T-helper 2 cell treated with Interferon-gamma antibody and Interleukin-4, amounts not matched to agents 5 μg/mL and 100 μg/mL, for 36 hours (primary cell): ENCODE measurements at regions not wholly inside any gene's neighbourhood (a gene's known extent, or its start where the extent isn't known, plus 50 kb on each side); places are given as distances from the start of the nearest gene placed in this dataset.

Source experiments
- DNase-seq: peaks from one replicate; pipeline ENCODE4 v3.0.0; 2021; ENCODE audit warnings: low spot score
- H3K27ac Mint-ChIP-seq: one replicate; pipeline ENCODE4 v1.8.0; 2021; ENCODE audit warnings: mild to moderate bottlenecking, mixed read lengths
- H3K27me3 Mint-ChIP-seq: one replicate; pipeline ENCODE4 v1.8.0; 2021; ENCODE audit warnings: low read depth, mixed read lengths
- H3K36me3 Mint-ChIP-seq: one replicate; pipeline ENCODE4 v1.8.0; 2021; ENCODE audit warnings: low read depth, mixed read lengths
- H3K4me1 Mint-ChIP-seq: one replicate; pipeline ENCODE4 v1.8.0; 2021; ENCODE audit warnings: low read depth, mixed read lengths
- H3K4me3 Mint-ChIP-seq: one replicate; pipeline ENCODE4 v1.8.0; 2022; ENCODE audit warnings: mild to moderate bottlenecking, moderate library complexity, mixed read lengths
- H3K9me3 Mint-ChIP-seq: one replicate; pipeline ENCODE4 v1.8.0; 2021; ENCODE audit warnings: mixed read lengths

DNA sequence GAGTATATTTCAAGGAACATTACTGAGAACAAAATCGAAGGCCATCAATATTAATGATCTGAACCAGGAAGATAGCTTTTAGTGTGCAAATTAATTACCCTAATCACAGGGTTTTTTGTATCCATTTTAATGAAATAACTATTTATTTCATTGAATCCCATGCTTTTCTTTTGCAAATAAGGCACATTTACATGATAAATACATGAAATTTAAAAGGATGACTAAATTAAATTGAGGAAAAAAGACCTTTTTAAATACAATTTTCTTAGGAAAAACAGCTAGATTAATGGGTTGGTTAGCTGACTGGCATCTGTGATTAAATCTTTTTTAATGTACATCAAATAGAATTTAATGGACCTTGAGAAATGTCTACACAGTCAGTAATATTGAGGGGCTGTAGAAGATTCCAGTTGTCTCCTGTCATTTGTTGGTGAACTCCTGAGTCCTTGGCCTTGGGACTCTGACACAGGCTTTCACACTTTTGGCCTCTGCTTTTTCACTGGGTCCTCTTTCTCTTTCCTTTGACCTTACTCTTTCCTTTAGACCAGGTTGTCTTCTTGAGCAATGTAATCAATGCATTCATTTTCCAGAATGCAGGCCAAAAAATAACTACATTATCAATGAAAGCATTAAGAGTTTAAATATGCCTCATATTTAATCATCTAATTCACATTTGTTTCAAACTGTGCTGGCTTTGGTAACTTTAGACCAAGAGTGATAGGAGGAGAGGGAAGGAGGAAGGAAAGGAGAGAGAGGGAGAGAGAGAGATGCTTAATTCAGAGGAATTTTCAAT, 511.5 kb downstream of the ZNF608 start:
- Mint-ChIP-seq H3K27ac (no peak overlapping the region), H3K4me1 (no peaks in the 10 kb centered on the region), H3K36me3 (no peaks in the 10 kb centered on the region), H3K4me3 (no peak overlapping the region), H3K27me3 (no peaks in the 10 kb centered on the region), H3K9me3 (peaks cover 6% of the 10 kb centered on the region)
- no peak for DNase-seq

DNA sequence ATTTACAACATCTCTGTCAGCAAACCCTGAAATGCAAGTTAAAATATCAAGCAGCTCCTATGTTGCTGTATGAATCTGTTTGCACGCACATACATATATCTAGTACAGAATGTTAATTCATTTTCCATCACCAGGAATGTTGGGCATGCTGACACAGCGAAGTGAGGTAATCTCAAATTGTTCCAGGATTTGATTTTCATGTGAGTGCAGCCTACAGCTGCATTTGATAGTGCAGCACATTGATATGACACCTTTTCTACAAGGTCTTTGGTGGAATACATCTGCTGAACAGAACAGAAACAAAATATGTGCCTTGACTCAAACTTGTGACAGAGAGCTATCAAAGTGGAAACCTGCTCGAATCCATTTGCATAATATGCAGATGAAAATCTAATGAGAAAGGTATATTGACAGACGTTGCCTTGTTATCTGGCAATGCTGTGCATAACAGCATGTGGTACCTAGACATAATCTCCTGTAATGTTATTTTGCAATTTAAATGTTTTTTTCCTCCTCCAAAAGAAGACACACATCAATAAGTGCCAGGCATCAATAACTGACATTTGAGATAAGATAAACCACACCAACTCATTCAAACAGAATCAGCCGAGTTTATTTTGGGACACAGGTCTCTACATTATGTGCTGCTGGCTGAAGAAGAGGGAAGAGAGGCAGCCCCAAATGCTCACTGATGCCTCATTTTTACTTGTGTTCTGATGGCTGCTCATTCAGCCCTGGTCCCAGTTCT, 512.2 kb downstream of the ZNF608 start:
- no peaks in the 10 kb centered on the region for H3K27me3 Mint-ChIP-seq
- H3K4me3 Mint-ChIP-seq = no peak overlapping the region
- H3K9me3 Mint-ChIP-seq = peaks cover 4% of the 10 kb centered on the region
- no peak overlapping the region for H3K27ac Mint-ChIP-seq
- no peaks in the 10 kb centered on the region for H3K4me1 Mint-ChIP-seq
- H3K36me3 Mint-ChIP-seq = no peaks in the 10 kb centered on the region
- DNase-seq = no peak

DNA sequence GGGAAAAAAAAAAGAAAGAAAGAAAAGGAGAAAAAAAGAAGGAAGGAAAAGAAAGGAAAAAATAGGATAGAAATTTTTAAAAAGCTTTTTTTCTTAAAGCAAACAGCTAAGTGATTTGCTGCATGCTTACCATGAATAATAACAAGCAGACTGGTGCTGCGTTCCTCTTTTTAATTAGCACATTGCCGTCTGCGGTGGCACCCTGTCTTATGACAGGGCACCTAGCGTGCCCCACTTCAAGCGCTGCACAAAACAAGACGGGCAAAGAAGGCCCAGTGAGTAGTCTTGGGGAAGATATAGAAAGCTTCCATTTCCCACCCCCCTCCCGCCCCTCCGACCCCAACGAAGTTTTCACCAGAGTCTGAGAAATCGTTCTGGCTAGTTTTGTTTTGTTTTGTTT, 513.9 kb downstream of the ZNF608 start:
- H3K9me3 Mint-ChIP-seq = peaks cover 4% of the 10 kb centered on the region
- H3K4me3 Mint-ChIP-seq = no peak overlapping the region
- H3K36me3 Mint-ChIP-seq = no peaks in the 10 kb centered on the region
- no peak overlapping the region for H3K27ac Mint-ChIP-seq
- no peaks in the 10 kb centered on the region for H3K27me3 Mint-ChIP-seq
- H3K4me1 Mint-ChIP-seq = no peaks in the 10 kb centered on the region
- no peak for DNase-seq

DNA sequence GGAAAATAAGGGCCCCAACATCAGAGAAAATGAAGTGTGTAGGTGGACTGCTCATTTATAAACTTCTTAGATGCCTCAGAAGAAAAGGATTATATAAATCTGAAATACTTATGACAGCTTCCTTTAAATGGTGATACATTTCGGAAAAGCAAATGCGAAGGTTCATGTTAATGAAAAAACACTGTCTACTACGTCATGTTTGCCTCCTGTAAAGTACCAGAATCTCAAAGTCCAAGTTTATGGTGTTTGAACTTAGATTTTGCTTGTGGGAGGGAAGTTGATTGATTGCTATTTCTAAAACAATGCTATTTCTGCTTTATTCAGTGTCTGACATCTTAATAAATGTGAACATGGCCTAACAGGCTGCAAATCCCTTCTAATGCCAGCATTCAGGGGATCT, 514.6 kb downstream of the ZNF608 start:
- Mint-ChIP-seq H3K27me3 (no peaks in the 10 kb centered on the region), H3K4me1 (no peaks in the 10 kb centered on the region), H3K9me3 (peaks cover 4% of the 10 kb centered on the region), H3K4me3 (no peak overlapping the region), H3K36me3 (no peaks in the 10 kb centered on the region), H3K27ac (no peak overlapping the region)
- DNase-seq = no peak

DNA sequence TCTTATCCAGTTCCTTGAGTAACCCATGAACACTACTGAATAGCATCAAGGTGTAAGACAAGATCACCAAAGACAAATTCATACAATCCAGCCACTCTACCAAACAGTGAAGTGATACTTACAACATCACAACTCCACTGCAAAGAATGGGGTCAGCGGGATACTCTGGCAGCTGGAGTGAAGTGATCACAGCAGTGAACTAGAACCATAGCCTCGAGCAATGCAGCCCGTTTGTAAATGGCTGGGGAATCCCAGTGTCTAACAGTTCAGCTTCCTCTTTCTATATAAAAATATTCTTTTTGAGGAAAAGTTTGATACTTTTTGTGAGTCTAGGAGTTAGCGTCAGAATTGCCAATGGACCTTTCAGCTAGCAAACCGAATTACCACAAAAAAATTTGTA, 515.2 kb downstream of the ZNF608 start:
- peaks cover 4% of the 10 kb centered on the region for H3K9me3 Mint-ChIP-seq

DNA sequence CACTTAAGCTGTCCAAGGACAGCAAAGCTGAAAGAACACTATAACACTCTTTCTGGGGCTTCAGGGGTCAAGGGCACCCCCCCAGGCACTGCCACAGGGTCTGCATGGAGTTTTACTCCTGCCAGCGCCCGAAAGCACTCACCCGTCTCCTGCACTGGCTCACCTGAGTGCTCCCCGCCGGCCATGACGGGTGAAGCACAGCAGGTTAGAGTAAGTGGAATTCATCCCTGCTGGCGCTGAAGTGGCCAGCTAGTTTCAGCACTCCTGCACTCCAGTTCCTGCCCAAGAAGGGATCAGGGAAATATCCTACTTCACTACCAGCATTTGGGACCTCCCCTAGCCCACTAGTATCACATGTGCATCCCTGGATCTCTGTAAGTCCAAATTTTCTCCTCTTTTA, 516.0 kb downstream of the ZNF608 start:
- Mint-ChIP-seq H3K9me3 (peaks cover 4% of the 10 kb centered on the region), H3K36me3 (no peaks in the 10 kb centered on the region), H3K27ac (no peak overlapping the region), H3K4me1 (no peaks in the 10 kb centered on the region), H3K27me3 (no peaks in the 10 kb centered on the region), H3K4me3 (no peak overlapping the region)
- DNase-seq = no peak

More for the DNA sequence above, 515.2 kb downstream of the ZNF608 start:
- H3K4me1 Mint-ChIP-seq = no peaks in the 10 kb centered on the region
- H3K27me3 Mint-ChIP-seq = no peaks in the 10 kb centered on the region
- H3K36me3 Mint-ChIP-seq = no peaks in the 10 kb centered on the region
- H3K4me3 Mint-ChIP-seq = no peak overlapping the region
- DNase-seq = no peak
- H3K27ac Mint-ChIP-seq = no peak overlapping the region

DNA sequence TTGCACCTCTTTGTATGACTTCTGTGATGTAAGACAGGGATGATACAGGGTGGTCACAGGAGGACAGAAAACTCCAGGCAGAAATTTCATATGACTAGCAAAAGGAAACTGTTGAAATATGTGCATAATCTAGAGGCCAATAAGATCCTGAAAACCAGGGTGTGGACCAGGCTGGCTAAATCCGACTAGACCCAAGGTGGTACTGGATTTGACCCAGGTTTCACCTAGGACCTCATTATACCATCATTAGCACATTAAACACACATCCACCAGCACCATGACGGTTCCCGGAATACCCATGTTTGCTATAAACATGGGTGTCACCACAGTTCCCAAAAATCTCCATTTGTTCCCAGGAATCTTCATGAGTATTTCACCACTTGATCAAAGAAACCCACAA, 517.1 kb downstream of the ZNF608 start:
- peaks cover 4% of the 10 kb centered on the region for H3K9me3 Mint-ChIP-seq
- no peak overlapping the region for H3K4me3 Mint-ChIP-seq
- H3K4me1 Mint-ChIP-seq = no peaks in the 10 kb centered on the region
- no peak overlapping the region for H3K27ac Mint-ChIP-seq
- DNase-seq = no peak
- H3K27me3 Mint-ChIP-seq = no peaks in the 10 kb centered on the region
- no peaks in the 10 kb centered on the region for H3K36me3 Mint-ChIP-seq

DNA sequence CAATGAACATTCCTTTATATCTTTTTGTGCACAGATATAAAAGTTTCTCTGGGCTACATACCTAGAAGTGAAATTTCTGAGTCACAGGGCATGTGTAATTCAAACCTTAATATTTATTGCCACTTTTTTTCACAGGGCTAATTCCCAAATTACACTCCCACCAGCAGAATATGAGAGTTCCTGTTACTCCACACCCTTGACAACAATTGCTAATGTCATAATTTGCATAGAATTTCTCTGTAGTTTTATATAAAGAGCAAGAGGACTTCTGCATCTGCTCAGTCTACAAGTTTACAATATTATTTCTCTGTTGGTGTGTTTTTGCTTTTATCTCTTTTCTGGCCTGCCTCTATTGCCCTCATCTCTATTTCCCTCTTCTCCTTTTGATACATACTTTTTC, 518.5 kb downstream of the ZNF608 start:
- Mint-ChIP-seq H3K4me3 (no peak overlapping the region), H3K4me1 (no peaks in the 10 kb centered on the region), H3K27ac (no peak overlapping the region), H3K36me3 (no peaks in the 10 kb centered on the region), H3K9me3 (peaks cover 4% of the 10 kb centered on the region), H3K27me3 (no peaks in the 10 kb centered on the region)
- no peak for DNase-seq

DNA sequence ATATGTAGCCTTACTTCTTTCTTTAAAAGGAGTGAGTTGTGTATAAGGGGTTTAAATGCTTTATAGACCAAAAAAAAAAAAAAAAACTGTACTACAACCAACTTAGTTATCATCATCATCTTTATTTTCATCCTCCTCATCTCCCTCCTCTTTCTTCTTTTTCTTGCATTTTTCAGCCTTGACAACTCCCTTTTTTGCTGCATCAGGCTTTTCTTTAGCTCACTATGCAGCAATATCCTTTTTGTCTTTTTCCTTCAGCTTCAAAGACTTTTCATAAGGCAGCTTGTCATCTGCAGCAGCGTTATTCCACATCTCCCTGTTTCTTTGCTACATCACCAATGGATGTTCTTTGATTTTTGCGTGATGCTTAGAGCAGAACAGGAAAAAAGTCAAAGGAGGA, 526.0 kb downstream of the ZNF608 start:
- Mint-ChIP-seq H3K9me3 (peaks cover 5% of the 10 kb centered on the region), H3K4me1 (no peaks in the 10 kb centered on the region)

DNA sequence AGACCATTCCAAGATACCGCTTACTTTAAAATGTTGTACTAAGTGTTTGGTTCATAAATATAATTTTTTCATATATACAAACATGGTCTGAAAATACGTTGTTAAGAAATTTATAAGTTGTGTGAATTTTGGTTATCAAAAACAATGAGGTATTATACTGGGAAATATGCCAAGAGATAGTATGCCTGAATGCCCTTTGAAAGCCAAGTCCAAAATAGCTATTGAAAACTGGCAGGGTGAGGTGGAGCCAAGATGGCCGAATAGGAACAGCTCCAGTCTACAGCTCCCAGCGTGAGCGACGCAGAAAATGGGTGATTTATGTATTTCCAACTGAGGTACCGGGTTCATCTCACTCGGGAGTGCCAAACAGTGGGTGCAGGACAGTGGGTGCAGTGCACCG, 533.5 kb downstream of the ZNF608 start:
- Mint-ChIP-seq H3K4me3 (no peak overlapping the region), H3K27me3 (no peaks in the 10 kb centered on the region), H3K9me3 (peaks cover 11% of the 10 kb centered on the region), H3K27ac (no peak overlapping the region), H3K4me1 (no peaks in the 10 kb centered on the region), H3K36me3 (no peaks in the 10 kb centered on the region)
- DNase-seq = no peak

More for the DNA sequence above, 526.0 kb downstream of the ZNF608 start:
- no peaks in the 10 kb centered on the region for H3K27me3 Mint-ChIP-seq
- no peaks in the 10 kb centered on the region for H3K36me3 Mint-ChIP-seq
- H3K27ac Mint-ChIP-seq = no peak overlapping the region
- no peak for DNase-seq
- no peak overlapping the region for H3K4me3 Mint-ChIP-seq

DNA sequence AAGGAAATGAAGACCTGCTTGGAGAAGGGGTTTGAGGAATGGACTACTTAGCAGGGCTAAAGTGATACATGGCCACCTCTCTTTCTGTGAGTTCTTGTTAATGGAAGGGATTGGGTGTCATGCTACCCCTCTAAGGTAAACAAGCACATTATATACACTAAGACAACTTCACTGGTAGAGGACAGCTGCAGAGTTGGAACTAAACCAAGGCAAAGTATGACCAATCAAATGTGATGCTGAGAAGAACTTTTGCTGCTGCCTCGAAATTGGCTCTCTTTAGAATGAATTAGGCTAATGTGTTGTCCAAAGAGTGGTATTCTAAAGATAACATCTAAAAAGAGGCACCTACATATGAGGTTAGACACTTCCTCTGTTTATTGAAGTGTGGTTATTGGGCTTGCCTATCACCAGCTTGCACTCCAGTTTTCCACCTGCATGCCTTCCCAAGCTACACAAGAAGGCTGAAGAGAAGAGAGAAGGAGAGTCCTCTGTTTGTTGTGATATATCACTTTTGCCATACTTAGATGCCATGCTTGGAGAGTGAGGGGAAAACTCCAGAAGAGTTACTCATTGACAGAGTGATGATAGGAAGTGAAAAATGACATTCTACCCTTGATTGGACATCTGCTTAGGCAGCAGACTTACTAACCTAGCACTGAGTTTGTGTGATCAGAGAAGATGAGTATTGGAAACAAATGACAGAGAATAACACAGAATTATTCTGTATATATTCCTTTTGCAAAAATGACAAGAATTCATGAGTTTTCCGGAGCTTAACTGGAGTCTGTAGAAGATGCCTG, 536.1 kb downstream of the ZNF608 start:
- no peak overlapping the region for H3K4me3 Mint-ChIP-seq
- no peaks in the 10 kb centered on the region for H3K4me1 Mint-ChIP-seq
- H3K27me3 Mint-ChIP-seq = no peaks in the 10 kb centered on the region
- no peak for DNase-seq
- H3K36me3 Mint-ChIP-seq = no peaks in the 10 kb centered on the region
- peaks cover 15% of the 10 kb centered on the region for H3K9me3 Mint-ChIP-seq
- no peak overlapping the region for H3K27ac Mint-ChIP-seq

DNA sequence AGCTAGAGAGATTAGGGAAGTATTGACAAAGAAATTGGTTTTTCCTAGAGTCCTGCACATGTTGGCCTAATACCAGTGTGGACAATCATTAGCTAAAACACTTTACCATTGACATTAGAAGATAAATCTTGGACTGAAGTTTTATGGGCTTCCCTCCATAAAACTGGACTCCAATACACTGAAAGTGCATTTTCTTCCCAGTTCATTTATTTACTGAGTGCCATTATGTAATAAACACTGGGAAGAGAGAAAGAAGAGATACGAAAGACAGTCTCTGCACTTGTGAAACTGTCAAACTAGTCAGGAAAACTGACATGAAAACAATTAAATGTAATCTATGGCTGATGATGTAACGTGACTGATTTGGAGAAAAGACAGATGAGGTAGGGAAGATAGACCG, 539.3 kb downstream of the ZNF608 start:
- Mint-ChIP-seq H3K4me1 (no peaks in the 10 kb centered on the region), H3K9me3 (peaks cover 16% of the 10 kb centered on the region), H3K4me3 (no peak overlapping the region), H3K27ac (no peak overlapping the region), H3K27me3 (no peaks in the 10 kb centered on the region), H3K36me3 (no peaks in the 10 kb centered on the region)
- DNase-seq = no peak

DNA sequence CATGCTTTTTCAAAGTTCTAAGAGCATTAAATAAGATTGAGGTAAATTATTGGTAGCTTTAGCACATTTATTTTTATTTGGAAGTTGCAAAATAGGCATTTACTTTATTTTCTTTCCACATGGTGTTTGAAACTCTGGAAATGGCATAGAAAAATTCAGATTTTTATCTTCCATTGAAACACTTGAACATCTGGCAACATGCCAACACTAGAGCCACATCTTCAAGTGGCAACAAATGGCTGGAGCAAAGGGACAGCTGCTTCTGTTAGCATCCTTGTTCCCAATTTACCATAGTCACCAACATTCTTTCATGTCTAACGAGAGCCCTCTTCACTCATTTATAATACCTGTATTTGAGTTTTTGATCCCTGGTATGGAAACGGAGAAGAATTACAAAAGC, 539.9 kb downstream of the ZNF608 start:
- Mint-ChIP-seq H3K9me3 (peaks cover 14% of the 10 kb centered on the region), H3K4me1 (no peaks in the 10 kb centered on the region), H3K36me3 (no peaks in the 10 kb centered on the region), H3K4me3 (no peak overlapping the region), H3K27ac (no peak overlapping the region), H3K27me3 (no peaks in the 10 kb centered on the region)
- no peak for DNase-seq

DNA sequence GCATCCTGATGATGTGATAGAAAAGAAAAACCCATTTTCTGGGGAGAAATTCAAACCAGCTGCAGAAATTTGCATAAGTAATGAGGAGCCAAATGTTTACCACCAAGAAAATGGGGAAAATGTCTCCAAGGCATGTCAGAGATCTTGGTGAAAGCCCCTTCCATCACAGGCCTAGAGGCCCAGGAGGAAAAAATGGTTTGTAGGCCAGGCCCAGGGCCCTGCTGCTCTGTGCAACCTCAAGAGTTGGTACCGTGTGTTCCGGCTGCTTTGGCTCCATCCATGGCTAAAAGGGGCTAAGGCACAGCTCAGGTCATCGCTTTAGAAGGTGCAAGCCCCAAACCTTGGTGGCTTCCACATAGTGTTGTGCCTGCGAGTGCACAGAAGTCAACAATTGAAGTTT, 543.1 kb downstream of the ZNF608 start:
- H3K36me3 Mint-ChIP-seq = no peaks in the 10 kb centered on the region
- H3K4me1 Mint-ChIP-seq = no peaks in the 10 kb centered on the region
- peaks cover 10% of the 10 kb centered on the region for H3K9me3 Mint-ChIP-seq
- DNase-seq = no peak
- no peak overlapping the region for H3K27ac Mint-ChIP-seq
- H3K27me3 Mint-ChIP-seq = no peaks in the 10 kb centered on the region
- H3K4me3 Mint-ChIP-seq = no peak overlapping the region
